ENCODE measurements at regions not wholly inside any gene's neighbourhood (a gene's known extent, or its start where the extent isn't known, plus 50 kb on each side); places are given as distances from the start of the nearest gene placed in this dataset.

- TF ChIP-seq CTCF (conservative IDR thresholded peaks at IDR 0.05): no peak
- Mint-ChIP-seq H3K27me3 (peaks cover 42% of the 10 kb centered on the region), H3K27ac (no peak overlapping the region), H3K9me3 (no peaks in the 10 kb centered on the region), H3K4me1 (ENCODE audit: unreplicated experiment) (peaks cover 35% of the 10 kb centered on the region), H3K36me3 (no peaks in the 10 kb centered on the region), H3K4me3 (no peak overlapping the region)
- no peak for DNase-seq (ENCODE audit: extremely low spot score, unreplicated experiment)
Measured at GRCh38 chr15:69524296-69524695, 71.7 kb downstream of the RPLP1 start.

DNA sequence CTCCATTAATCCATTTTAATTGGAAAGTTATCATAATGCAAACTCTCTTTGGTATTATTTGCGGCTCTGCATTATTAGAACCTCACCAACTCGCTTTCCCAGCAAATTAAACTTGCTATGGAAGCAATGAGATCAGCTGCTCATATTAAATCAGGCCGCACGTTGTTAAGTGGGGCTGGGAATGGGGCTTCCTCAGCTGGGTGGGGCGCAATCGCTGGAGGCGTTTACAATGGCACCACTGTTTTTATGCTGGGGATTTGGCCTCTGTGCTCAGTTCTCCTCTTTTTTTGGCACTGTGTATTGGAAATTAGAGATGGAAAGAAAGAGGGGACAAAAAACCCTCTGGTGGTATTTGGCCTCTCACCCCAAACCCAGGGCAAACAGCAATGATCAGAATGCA is 72.2 kb downstream of the RPLP1 start:
- no peak for TF ChIP-seq CTCF (conservative IDR thresholded peaks at IDR 0.05)
- H3K27ac Mint-ChIP-seq: no peak overlapping the region
- no peaks in the 10 kb centered on the region for H3K36me3 Mint-ChIP-seq
- no peaks in the 10 kb centered on the region for H3K9me3 Mint-ChIP-seq
- no peak overlapping the region for H3K4me3 Mint-ChIP-seq
- DNase-seq (ENCODE audit: extremely low spot score, unreplicated experiment): no peak
- peaks cover 38% of the 10 kb centered on the region for H3K4me1 Mint-ChIP-seq (ENCODE audit: unreplicated experiment)
- H3K27me3 Mint-ChIP-seq: peaks cover 40% of the 10 kb centered on the region

GRCh38 chr15:69525543-69525942 is 72.9 kb downstream of the RPLP1 start:
- Mint-ChIP-seq H3K27me3 (peaks cover 44% of the 10 kb centered on the region), H3K4me3 (no peak overlapping the region), H3K27ac (no peak overlapping the region), H3K4me1 (ENCODE audit: unreplicated experiment) (peaks cover 45% of the 10 kb centered on the region), H3K36me3 (no peaks in the 10 kb centered on the region), H3K9me3 (no peaks in the 10 kb centered on the region)
- DNase-seq (ENCODE audit: extremely low spot score, unreplicated experiment): no peak
- no peak for TF ChIP-seq CTCF (conservative IDR thresholded peaks at IDR 0.05)

DNA sequence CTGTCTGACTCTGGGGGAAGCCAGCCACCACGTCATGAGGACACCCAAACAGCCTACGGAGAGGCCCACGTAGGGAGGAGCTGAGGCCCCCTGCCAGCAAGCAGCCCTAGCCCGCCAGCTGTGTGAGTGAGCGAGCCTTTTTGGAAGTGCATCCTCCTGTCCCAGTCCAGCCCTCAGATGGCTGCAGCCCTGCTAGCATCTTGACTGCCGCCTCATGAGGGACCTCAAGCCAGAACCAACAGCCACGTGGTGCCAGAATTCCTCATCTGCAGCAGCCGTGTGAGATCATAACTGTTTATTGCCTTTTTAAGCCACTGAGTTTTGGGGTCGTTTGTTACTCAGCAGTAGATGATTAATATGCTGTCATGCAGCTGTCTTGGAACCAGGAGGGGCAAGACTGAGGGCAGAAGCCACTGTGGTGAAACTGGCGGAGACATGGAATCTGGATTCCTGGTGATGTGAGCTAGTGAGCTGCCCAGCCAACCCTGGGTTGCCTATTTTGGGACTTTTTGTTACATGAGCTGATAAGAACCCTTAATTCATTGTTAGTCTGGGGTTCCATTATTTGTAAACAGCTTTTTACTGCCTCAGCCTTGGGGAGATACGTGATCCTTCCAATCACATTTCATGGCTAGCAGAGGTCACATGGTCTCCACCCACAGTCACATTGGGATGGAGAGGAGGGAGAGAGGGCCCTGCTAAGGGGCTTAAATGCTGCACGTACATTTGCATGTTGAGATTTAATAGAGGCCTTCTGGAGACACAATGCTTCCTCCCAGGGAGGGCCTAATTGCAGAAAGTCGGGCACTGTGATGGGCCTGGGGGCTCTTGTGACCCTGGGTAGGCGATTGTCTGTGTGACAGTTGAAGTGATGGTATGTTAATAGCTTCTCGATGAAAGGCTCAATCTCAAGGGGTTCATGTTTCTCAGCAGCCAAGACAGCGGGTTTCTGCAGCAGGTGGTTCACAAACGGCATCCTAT is 73.8 kb downstream of the RPLP1 start:
- no peaks in the 10 kb centered on the region for H3K9me3 Mint-ChIP-seq
- DNase-seq (ENCODE audit: extremely low spot score, unreplicated experiment): no peak
- no peak overlapping the region for H3K27ac Mint-ChIP-seq
- TF ChIP-seq CTCF (conservative IDR thresholded peaks at IDR 0.05): no peak
- no peak overlapping the region for H3K4me3 Mint-ChIP-seq
- H3K36me3 Mint-ChIP-seq: no peaks in the 10 kb centered on the region
- peaks cover 41% of the 10 kb centered on the region for H3K27me3 Mint-ChIP-seq
- H3K4me1 Mint-ChIP-seq (ENCODE audit: unreplicated experiment): peaks cover 47% of the 10 kb centered on the region

DNA sequence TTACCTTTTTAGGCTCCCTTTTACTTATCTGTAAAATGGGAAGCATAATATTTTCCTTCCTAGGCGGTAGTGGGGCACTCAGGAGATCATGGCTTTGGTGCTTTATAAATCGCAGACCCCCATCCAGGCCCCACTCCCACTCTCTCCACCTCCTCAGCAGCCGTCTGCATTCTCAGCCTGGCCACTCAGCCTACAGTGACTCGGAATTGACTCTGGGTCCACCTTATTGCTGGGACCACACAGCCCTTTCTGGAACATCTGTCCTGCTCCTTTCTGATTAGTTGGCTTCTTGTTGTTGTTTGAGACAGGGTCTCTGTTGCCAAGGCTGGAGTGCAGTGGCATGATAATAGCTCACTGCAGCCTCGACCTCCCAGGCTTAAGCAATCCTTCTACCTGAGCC is 76.5 kb downstream of the RPLP1 start:
- Mint-ChIP-seq H3K27me3 (peaks cover 27% of the 10 kb centered on the region), H3K4me3 (no peak overlapping the region), H3K36me3 (no peaks in the 10 kb centered on the region), H3K27ac (no peak overlapping the region), H3K4me1 (ENCODE audit: unreplicated experiment) (peaks cover 51% of the 10 kb centered on the region), H3K9me3 (no peaks in the 10 kb centered on the region)
- TF ChIP-seq CTCF (conservative IDR thresholded peaks at IDR 0.05): no peak
- no peak for DNase-seq (ENCODE audit: extremely low spot score, unreplicated experiment)

All from type B pancreatic cell (in vitro differentiated cells).